HL-60 (cell line): ENCODE measurements at regions not wholly inside any gene's neighbourhood (a gene's known extent, or its start where the extent isn't known, plus 50 kb on each side); places are given as distances from the start of the nearest gene placed in this dataset.

Experiments
- DNase-seq, 2 experiments: peaks; one replicate each; pipeline ENCODE4 v3.0.0-alpha.2; 2010 to 2020; ENCODE audit warnings: low read depth in 1 of 2, low spot score in 1 of 2
- H3K27ac ChIP-seq: fragments of 250-450 bp; sonication (Bioruptor Pico); replicated peaks from 2 replicates; pipeline ENCODE4 v1.5.1; 2020; ENCODE audit warnings: mild to moderate bottlenecking, moderate library complexity
- H3K27me3 ChIP-seq: fragments of 250-450 bp; sonication (Bioruptor Pico); 2 replicates; pipeline ENCODE4 v1.5.1; 2021; ENCODE audit warnings: mild to moderate bottlenecking, moderate library complexity; ENCODE audit not compliant: insufficient read depth, poor library complexity, severe bottlenecking
- H3K4me3 ChIP-seq: replicated peaks from 2 replicates; pipeline ENCODE4 v1.5.1; 2011; ENCODE audit warnings: mild to moderate bottlenecking, control low read depth, low read length; ENCODE audit not compliant: insufficient read depth
- GABPA ChIP-seq: IDR thresholded peaks from 2 replicates; pipeline ENCODE4 v1.6.1; 2012; ENCODE audit warnings: low read depth
- POLR2AphosphoS5 ChIP-seq: IDR thresholded peaks from 2 replicates; pipeline ENCODE4 v1.6.1; 2012; ENCODE audit warnings: low read depth
- REST ChIP-seq: IDR thresholded peaks from 2 replicates; pipeline ENCODE4 v1.6.1; 2012; ENCODE audit warnings: low read depth; ENCODE audit not compliant: insufficient replicate concordance
- SPI1 ChIP-seq: IDR thresholded peaks from 2 replicates; pipeline ENCODE4 v1.6.1; 2012; ENCODE audit warnings: low read depth, mild to moderate bottlenecking, borderline replicate concordance
- TF ChIP-seq, protein P1 (sequence below): IDR thresholded peaks from one replicate; pipeline ENCODE4 v1.5.1; 2011; ENCODE audit warnings: low read length, control low read depth, inconsistent platforms; ENCODE audit not compliant: insufficient read depth

GRCh38 chr7:46157404-46157803 lies 236.3 kb upstream of the IGFBP3 start:
- DNase-seq = no peak
- Histone ChIP-seq H3K27ac (no peak overlapping the region), H3K4me3 (no peak overlapping the region), H3K27me3 (no peaks in the 10 kb centered on the region)
- TF ChIP-seq REST = no peak
- TF ChIP-seq GABPA = no peak
- no peak for TF ChIP-seq SPI1

- H3K4me3 ChIP-seq = no peak overlapping the region
- no peak overlapping the region for H3K27ac ChIP-seq
- TF ChIP-seq GABPA (no peak), SPI1 (no peak), POLR2AphosphoS5 (no peak), REST (no peak)
- TF ChIP-seq, protein P1, sequence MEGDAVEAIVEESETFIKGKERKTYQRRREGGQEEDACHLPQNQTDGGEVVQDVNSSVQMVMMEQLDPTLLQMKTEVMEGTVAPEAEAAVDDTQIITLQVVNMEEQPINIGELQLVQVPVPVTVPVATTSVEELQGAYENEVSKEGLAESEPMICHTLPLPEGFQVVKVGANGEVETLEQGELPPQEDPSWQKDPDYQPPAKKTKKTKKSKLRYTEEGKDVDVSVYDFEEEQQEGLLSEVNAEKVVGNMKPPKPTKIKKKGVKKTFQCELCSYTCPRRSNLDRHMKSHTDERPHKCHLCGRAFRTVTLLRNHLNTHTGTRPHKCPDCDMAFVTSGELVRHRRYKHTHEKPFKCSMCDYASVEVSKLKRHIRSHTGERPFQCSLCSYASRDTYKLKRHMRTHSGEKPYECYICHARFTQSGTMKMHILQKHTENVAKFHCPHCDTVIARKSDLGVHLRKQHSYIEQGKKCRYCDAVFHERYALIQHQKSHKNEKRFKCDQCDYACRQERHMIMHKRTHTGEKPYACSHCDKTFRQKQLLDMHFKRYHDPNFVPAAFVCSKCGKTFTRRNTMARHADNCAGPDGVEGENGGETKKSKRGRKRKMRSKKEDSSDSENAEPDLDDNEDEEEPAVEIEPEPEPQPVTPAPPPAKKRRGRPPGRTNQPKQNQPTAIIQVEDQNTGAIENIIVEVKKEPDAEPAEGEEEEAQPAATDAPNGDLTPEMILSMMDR = no peak
- no peak for DNase-seq
- no peaks in the 10 kb centered on the region for H3K27me3 ChIP-seq
These were observed 235.8 kb upstream of the IGFBP3 start for GRCh38 chr7:46156853-46157252.

DNA sequence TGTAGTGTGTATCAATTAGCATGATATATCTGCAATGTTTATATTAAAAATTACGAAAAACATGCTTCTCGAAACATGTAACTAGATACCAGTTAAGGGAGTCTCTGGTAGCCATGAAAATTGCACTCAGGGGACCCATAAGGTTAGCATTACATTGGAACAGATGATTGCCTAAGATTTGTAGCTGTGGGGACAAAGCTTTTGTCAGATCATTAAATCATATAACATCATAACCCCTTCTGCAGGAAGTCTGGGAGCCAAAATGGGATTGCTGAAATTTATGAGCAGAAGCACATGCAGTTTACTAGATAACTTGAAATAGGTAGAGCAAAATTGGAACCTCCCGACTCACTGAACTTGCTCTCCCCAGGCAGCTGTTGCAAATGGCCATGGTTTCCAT lies 235.0 kb upstream of the IGFBP3 start:
- DNase-seq = no peak
- Histone ChIP-seq H3K4me3 (no peak overlapping the region), H3K27me3 (no peaks in the 10 kb centered on the region), H3K27ac (no peak overlapping the region)
- TF ChIP-seq SPI1 (no peak), POLR2AphosphoS5 (no peak), GABPA (no peak), REST (no peak)
- TF ChIP-seq, protein P1 = no peak

DNA sequence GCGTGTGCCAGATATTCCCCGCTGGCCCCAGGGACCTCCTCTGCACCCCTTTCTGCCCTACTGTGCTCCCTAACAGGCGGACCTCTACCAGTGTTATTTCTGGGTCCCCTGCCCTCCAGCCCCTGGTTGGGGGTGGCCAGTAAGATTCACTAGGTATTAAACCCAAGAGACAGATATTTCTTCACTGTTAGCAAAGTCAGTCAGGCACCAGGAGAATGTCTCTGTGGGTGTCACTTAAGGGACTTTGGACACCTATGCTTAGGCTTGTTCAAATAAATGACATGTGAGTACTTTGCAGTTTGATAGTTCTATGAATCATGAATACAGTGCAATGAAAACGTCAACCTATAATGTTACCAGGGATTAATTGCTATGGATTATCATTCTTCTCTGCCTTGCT lies 234.3 kb upstream of the IGFBP3 start:
- Histone ChIP-seq H3K27ac (no peak overlapping the region), H3K4me3 (no peak overlapping the region), H3K27me3 (no peaks in the 10 kb centered on the region)
- no peak for TF ChIP-seq SPI1
- TF ChIP-seq, protein P1 = no peak
- no peak for TF ChIP-seq POLR2AphosphoS5
- TF ChIP-seq REST = no peak
- no peak for TF ChIP-seq GABPA
- no peak for DNase-seq
